K562 (cell line): ENCODE measurements at regions not wholly inside any gene's neighbourhood (a gene's known extent, or its start where the extent isn't known, plus 50 kb on each side); places are given as distances from the start of the nearest gene placed in this dataset.

Experiments used
- ATAC-seq: fragments of 200-7000 bp; cut with Tn5 transposase; 3 replicates; pipeline ENCODE4 v1.9.1; 2020; ENCODE audit warnings: moderate library complexity
- BruUV-seq: library from RNA; stranded (reverse); fragments of 400-500 nt; replicated peaks from 2 replicates; lab custom pipeline; 2021; lab: Mats Ljungman, UMichigan
- CTCF ChIA-PET: fragments of 300-600 bp; formaldehyde crosslinking; extraction: SDS; loops from one replicate; lab custom pipeline; 2021; ENCODE audit warnings: low intra/inter-chr PET ratio; lab: Yijun Ruan, JAX
- POLR2A ChIA-PET: fragments of 300-600, 350-650 bp; sonication (Branson Sonifier 250); formaldehyde crosslinking; extraction: SDS; loops from one replicate; lab custom pipeline; 2021; ENCODE audit warnings: antibody characterized with exemption, inconsistent platforms; lab: Yijun Ruan, JAX
- DNase-seq, 4 experiments: peaks; one replicate each; pipeline versions ENCODE4 v3.0.0 to v3.0.0-alpha.2; 2011 to 2018; ENCODE audit warnings: low spot score in 3 of 4, mixed read lengths in 3 of 4; ENCODE audit errors: extremely low read depth in 1 of 4
- FAIRE-seq: peaks from 2 replicates; lab custom pipeline; 2011; peaks lifted over from hg19 to GRCh38; lab: Jason Lieb, UNC
- H2AFZ ChIP-seq: 2 replicates; pipeline ENCODE4 v1.6.0; 2011; ENCODE audit warnings: low read depth, low read length, control low read depth, inconsistent platforms
- H3K27ac ChIP-seq: fragments of 200-600 bp; 3 replicates; pipeline ENCODE4 v1.8.0; 2011; ENCODE audit warnings: low read depth, mild to moderate bottlenecking, control low read depth, inconsistent platforms, low read length, moderate library complexity, mixed read lengths; ENCODE audit errors: extremely low read depth
- H3K27me3 ChIP-seq, 2 experiments: fragments of 300-600 bp in 1 of 2; 2 replicates in 1 of 2; 3 replicates in 1 of 2; pipeline versions ENCODE4 v1.6.0 to v1.8.0; 2011; ENCODE audit warnings: inconsistent platforms in 2 of 2, low read length in 2 of 2, mild to moderate bottlenecking in 1 of 2, mixed read lengths in 1 of 2, moderate library complexity in 1 of 2; ENCODE audit not compliant: control insufficient read depth in 2 of 2, insufficient read depth in 2 of 2
- H3K36me3 ChIP-seq: fragments of 300-600 bp; 3 replicates; pipeline ENCODE4 v1.8.0; 2011; ENCODE audit warnings: mild to moderate bottlenecking, low read length, inconsistent platforms; ENCODE audit not compliant: control insufficient read depth, insufficient read depth
- H3K4me1 ChIP-seq, 2 experiments: fragments of 200-600 bp in 1 of 2; replicated peaks in 1 of 2; 2 replicates in 1 of 2; 3 replicates in 1 of 2; pipeline versions ENCODE4 v1.5.1 to v1.8.0; 2011; ENCODE audit warnings: inconsistent platforms in 2 of 2, low read length in 2 of 2, mild to moderate bottlenecking in 1 of 2, mixed read lengths in 1 of 2, moderate library complexity in 1 of 2; ENCODE audit not compliant: control insufficient read depth in 2 of 2, insufficient read depth in 2 of 2
- H3K4me2 ChIP-seq: 2 replicates; pipeline ENCODE4 v1.6.1; 2011; ENCODE audit warnings: low read length, control low read depth, inconsistent platforms, mixed read lengths; ENCODE audit not compliant: insufficient read depth
- H3K4me3 ChIP-seq: fragments of 200-600 bp; sonication (generic), shearing (Covaris generic); 2 replicates; pipeline ENCODE4 v1.5.1; 2016; ENCODE audit warnings: control low read depth, inconsistent platforms
- H3K79me2 ChIP-seq: fragments of 200-600 bp; 3 replicates; pipeline ENCODE4 v1.8.0; 2011; ENCODE audit warnings: low read length, inconsistent platforms; ENCODE audit not compliant: control insufficient read depth, insufficient read depth
- H3K9ac ChIP-seq, 2 experiments: 2 replicates each; pipeline versions ENCODE4 v1.6.0 to v1.6.1; 2011; ENCODE audit warnings: low read depth in 2 of 2, low read length in 2 of 2, control low read depth in 1 of 2, inconsistent platforms in 1 of 2, mild to moderate bottlenecking in 1 of 2, mixed read lengths in 1 of 2; ENCODE audit not compliant: insufficient read depth in 1 of 2
- H3K9me1 ChIP-seq: one replicate; pipeline ENCODE4 v1.6.0; 2011; ENCODE audit warnings: inconsistent platforms, mild to moderate bottlenecking, low read length, moderate library complexity; ENCODE audit not compliant: control insufficient read depth, insufficient read depth
- H3K9me3 ChIP-seq: replicated peaks from 2 replicates; pipeline ENCODE4 v1.5.1; 2011; ENCODE audit warnings: low read depth, low read length, inconsistent platforms; ENCODE audit not compliant: control insufficient read depth, insufficient read depth
- H4K20me1 ChIP-seq: replicated peaks from 2 replicates; pipeline ENCODE4 v1.6.1; 2011; ENCODE audit warnings: low read length, inconsistent platforms, mixed read lengths; ENCODE audit not compliant: control insufficient read depth, insufficient read depth
- C11orf30 ChIP-seq: fragments of 450-650 bp; IDR thresholded peaks from 2 replicates; pipeline ENCODE4 v1.6.1; 2016; ENCODE audit warnings: low read depth, mild to moderate bottlenecking
- FOSL1 ChIP-seq: fragments of 200-800 bp; sonication (Bioruptor generic); conservative IDR thresholded peaks from 2 replicates; pipeline ENCODE4 v1.6.1; 2016; ENCODE audit warnings: missing genetic modification characterization, missing compliant biosample characterization
- HDAC3 ChIP-seq: fragments of 450-650 bp; IDR thresholded peaks from 2 replicates; pipeline ENCODE4 v1.6.1; 2018; ENCODE audit warnings: borderline replicate concordance, mild to moderate bottlenecking, moderate library complexity; ENCODE audit not compliant: partially characterized antibody
- KDM1A ChIP-seq, 2 experiments: fragments of 450-650 bp; IDR thresholded peaks; 2 replicates each; pipeline ENCODE4 v1.6.1; 2016; ENCODE audit warnings: mild to moderate bottlenecking in 2 of 2
- MEF2D ChIP-seq: conservative IDR thresholded peaks from 2 replicates; pipeline ENCODE4 v1.6.1; 2016; ENCODE audit warnings: low read depth, missing genetic modification characterization, missing compliant biosample characterization
- MEIS2 ChIP-seq: fragments of 450-650 bp; IDR thresholded peaks from 2 replicates; pipeline ENCODE4 v1.6.1; 2014; ENCODE audit warnings: mild to moderate bottlenecking; ENCODE audit not compliant: partially characterized antibody
- MIER1 ChIP-seq: fragments of 450-650 bp; IDR thresholded peaks from 2 replicates; pipeline ENCODE4 v1.6.1; 2016; ENCODE audit warnings: antibody characterized with exemption, mild to moderate bottlenecking, low read depth
- MLX ChIP-seq, 2 experiments: fragments of 450-650 bp in 1 of 2; sonication (generic) in 1 of 2; formaldehyde crosslinking; conservative IDR thresholded peaks; 2 replicates each; pipeline versions ENCODE4 v1.4.0 to v1.8.1; 2020 to 2022; ENCODE audit warnings: mild to moderate bottlenecking in 1 of 2, missing genetic modification reagents in 1 of 2
- POLR3G ChIP-seq: IDR thresholded peaks from 2 replicates; pipeline ENCODE4 v1.6.1; 2011; ENCODE audit not compliant: insufficient read length, insufficient replicate concordance; ENCODE audit errors: extremely low read depth
- SIN3B ChIP-seq: fragments of 450-650 bp; IDR thresholded peaks from 2 replicates; pipeline ENCODE4 v1.6.1; 2017; ENCODE audit warnings: low read depth, mild to moderate bottlenecking, moderate library complexity
- SMARCA5 ChIP-seq: fragments of 450-650 bp; IDR thresholded peaks from 2 replicates; pipeline ENCODE4 v1.6.1; 2016
- SRSF1 ChIP-seq: fragments of 200-400 bp; formaldehyde crosslinking; IDR thresholded peaks from 2 replicates; pipeline ENCODE4 v1.6.1; 2017; ENCODE audit warnings: mild to moderate bottlenecking, low read depth, low read length, moderate library complexity
- TBL1XR1 ChIP-seq, 2 experiments: IDR thresholded peaks; 2 replicates each; pipeline ENCODE4 v1.6.1; 2012; ENCODE audit warnings: improper control_type of control experiment in 2 of 2, low read length in 2 of 2, mild to moderate bottlenecking in 1 of 2
- TCF7 ChIP-seq: sonication (generic); IDR thresholded peaks from 2 replicates; pipeline ENCODE4 v1.6.1; 2016; ENCODE audit warnings: antibody characterized with exemption, borderline replicate concordance
- TRIM28 ChIP-seq: fragments of 450-650 bp; IDR thresholded peaks from 2 replicates; pipeline ENCODE4 v1.6.1; 2017
- U2AF2 ChIP-seq: fragments of 200-400 bp; formaldehyde crosslinking; optimal IDR thresholded peaks from 2 replicates; pipeline ENCODE3; 2017; ENCODE audit warnings: low read depth, mild to moderate bottlenecking, low read length
- ZBTB26 ChIP-seq: fragments of 450-650 bp; formaldehyde crosslinking; IDR thresholded peaks from 2 replicates; pipeline ENCODE4 v1.4.0; 2022; ENCODE audit warnings: missing genetic modification characterization
- ZNF57 ChIP-seq: fragments of 450-650 bp; formaldehyde crosslinking; IDR thresholded peaks from 2 replicates; pipeline ENCODE4 v1.4.0; 2020; ENCODE audit warnings: mild to moderate bottlenecking, moderate library complexity
- in situ Hi-C: fragments of 300-500 bp; cut with MboI; formaldehyde crosslinking; loops from 4 replicates; pipeline ENCODE4 v1.15.0; 2018; ENCODE audit warnings: inconsistent platforms, mixed read lengths
- intact Hi-C: fragments of 100-400 bp; cut with micrococcal nuclease; formaldehyde crosslinking; loops from 2 replicates; pipeline ENCODE4 v1.14.2; 2022

GRCh38 chr9:75461183-75461582 is 372.9 kb downstream of the OSTF1 start:
- H3K36me3 ChIP-seq, result no peaks in the 10 kb centered on the region
- intact Hi-C loops (no loop called here), in situ Hi-C loops (no loop called here)
- POLR2A ChIA-PET, result no interaction called here
- FAIRE-seq (no peak), ATAC-seq (no peak), DNase-seq (no peak)
- H3K9ac ChIP-seq, result no peak overlapping the region
- no peaks in the 10 kb centered on the region for H3K9me3 ChIP-seq
- CTCF ChIA-PET, result no interaction called here
- no peaks in the 10 kb centered on the region for H3K4me1 ChIP-seq
- no peaks in the 10 kb centered on the region for H4K20me1 ChIP-seq
- H3K9me1 ChIP-seq, result no peaks in the 10 kb centered on the region
- no peak overlapping the region for H3K4me3 ChIP-seq
- H3K79me2 ChIP-seq, result no peaks in the 10 kb centered on the region
- H3K27ac ChIP-seq, result no peak overlapping the region
- H3K27me3 ChIP-seq, result no peaks in the 10 kb centered on the region
- TF ChIP-seq SMARCA5 (no peak), MEIS2 (no peak), TRIM28 (no peak), MLX (CRISPR knock-in tag; conservative IDR thresholded peaks at IDR 0.05) (no peak), KDM1A (IDR thresholded peaks at IDR 0.05) (no peak), TBL1XR1 (IDR thresholded peaks at IDR 0.05; ENCODE audit: low read length in 2 of 2) (no peak), SRSF1 (no peak), POLR3G (no peak), ZBTB26 (no peak), MIER1 (no peak), TCF7 (no peak), HDAC3 (no peak), ZNF57 (no peak), FOSL1 (tag) (no peak), C11orf30 (no peak), MEF2D (tag) (no peak), SIN3B (no peak), U2AF2 (no peak)
- TF ChIP-seq, all 486 proteins: peak for 0
- BruUV-seq, result no TSS peak
- H3K4me2 ChIP-seq, result no peak overlapping the region
- no peak overlapping the region for H2AFZ ChIP-seq
